CD14-positive monocyte (primary cell): ENCODE measurements at regions not wholly inside any gene's neighbourhood (a gene's known extent, or its start where the extent isn't known, plus 50 kb on each side); places are given as distances from the start of the nearest gene placed in this dataset.

Experiments used
- DNase-seq, 3 donors: peaks; one replicate each; pipeline ENCODE4 v3.0.0-alpha.2; 2011 to 2022
- H2AFZ ChIP-seq: 2 replicates; pipeline ENCODE4 v1.6.0; 2012; ENCODE audit warnings: mild to moderate bottlenecking, low read depth, low read length, inconsistent platforms; ENCODE audit not compliant: insufficient read depth, poor library complexity, severe bottlenecking
- H3K27ac ChIP-seq, 2 donors: 1 replicate in 1 of 2; 2 replicates in 1 of 2; pipeline ENCODE4 v1.5.1; 2012 to 2013; ENCODE audit warnings: low read length in 2 of 2, control low read depth in 1 of 2, inconsistent platforms in 1 of 2, low read depth in 1 of 2, mild to moderate bottlenecking in 1 of 2
- H3K27me3 ChIP-seq, 2 donors: one replicate each; pipeline versions ENCODE4 v1.6.0 to v1.6.1; 2011 to 2013; ENCODE audit warnings: low read length in 2 of 2; ENCODE audit not compliant: control insufficient read depth in 2 of 2, insufficient read depth in 2 of 2
- H3K36me3 ChIP-seq, 2 donors: replicated peaks in 1 of 2; 1 replicate in 1 of 2; 2 replicates in 1 of 2; pipeline versions ENCODE4 v1.5.1 to v1.6.1; 2012 to 2013; ENCODE audit warnings: low read length in 2 of 2, control low read depth in 1 of 2, inconsistent platforms in 1 of 2, mild to moderate bottlenecking in 1 of 2; ENCODE audit not compliant: insufficient read depth in 2 of 2, control insufficient read depth in 1 of 2
- H3K4me1 ChIP-seq, 2 donors: 1 replicate in 1 of 2; 2 replicates in 1 of 2; pipeline versions ENCODE4 v1.5.1 to v1.6.1; 2012 to 2013; ENCODE audit warnings: low read length in 2 of 2, control low read depth in 1 of 2, inconsistent platforms in 1 of 2, mild to moderate bottlenecking in 1 of 2, moderate library complexity in 1 of 2; ENCODE audit not compliant: insufficient read depth in 2 of 2, control insufficient read depth in 1 of 2
- H3K4me2 ChIP-seq: replicated peaks from 2 replicates; pipeline ENCODE3; 2012; ENCODE audit warnings: low read length, moderate library complexity, mild to moderate bottlenecking; ENCODE audit not compliant: poor library complexity, severe bottlenecking; ENCODE audit errors: extremely low read depth
- H3K4me3 ChIP-seq, 3 experiments: fragments of 200-600 bp in 1 of 3; sonication (generic) in 1 of 3; replicated peaks in 1 of 3; 1 replicate in 2 of 3; 2 replicates in 1 of 3; pipeline ENCODE4 v1.5.1; 2011 to 2013; ENCODE audit warnings: low read length in 3 of 3, mild to moderate bottlenecking in 3 of 3, control low read depth in 2 of 3, low read depth in 2 of 3, inconsistent platforms in 1 of 3, moderate library complexity in 1 of 3
- H3K79me2 ChIP-seq: 2 replicates; pipeline ENCODE4 v1.6.0; 2012; ENCODE audit warnings: mild to moderate bottlenecking, control low read depth, inconsistent platforms, low read length, moderate library complexity; ENCODE audit not compliant: insufficient read depth
- H3K9ac ChIP-seq: 2 replicates; pipeline ENCODE4 v1.6.0; 2017; ENCODE audit warnings: low read length, mild to moderate bottlenecking; ENCODE audit not compliant: insufficient read depth, poor library complexity, severe bottlenecking
- H3K9me3 ChIP-seq, 2 donors: replicated peaks in 1 of 2; 1 replicate in 1 of 2; 2 replicates in 1 of 2; pipeline versions ENCODE4 v1.5.1 to v1.6.1; 2012 to 2013; ENCODE audit warnings: low read length in 2 of 2, control low read depth in 1 of 2; ENCODE audit not compliant: control insufficient read depth in 1 of 2, insufficient read depth in 1 of 2
- H4K20me1 ChIP-seq: 2 replicates; pipeline ENCODE4 v1.6.0; 2012; ENCODE audit warnings: mild to moderate bottlenecking, low read length, control low read depth, moderate library complexity; ENCODE audit not compliant: insufficient read depth
- H3K27ac Mint-ChIP-seq, 7 donors: one replicate each; pipeline ENCODE4 v1.8.0; 2020; ENCODE audit warnings: mild to moderate bottlenecking in 7 of 7, mixed read lengths in 7 of 7, moderate library complexity in 6 of 7, inconsistent platforms in 2 of 7
- H3K27me3 Mint-ChIP-seq, 3 donors: one replicate each; pipeline ENCODE4 v1.8.0; 2021 to 2022; ENCODE audit warnings: low read depth in 3 of 3, mild to moderate bottlenecking in 3 of 3, mixed read lengths in 3 of 3, moderate library complexity in 3 of 3, inconsistent platforms in 1 of 3
- H3K36me3 Mint-ChIP-seq, 2 donors: one replicate each; pipeline ENCODE4 v1.8.0; 2020; ENCODE audit warnings: mixed read lengths in 2 of 2, inconsistent platforms in 1 of 2, mild to moderate bottlenecking in 1 of 2
- H3K4me1 Mint-ChIP-seq: one replicate; pipeline ENCODE4 v1.8.0; 2020; ENCODE audit warnings: mild to moderate bottlenecking, mixed read lengths
- H3K4me3 Mint-ChIP-seq, 2 donors: one replicate each; pipeline ENCODE4 v1.8.0; 2020; ENCODE audit warnings: mild to moderate bottlenecking in 2 of 2, mixed read lengths in 2 of 2, moderate library complexity in 1 of 2
- H3K9me3 Mint-ChIP-seq, 7 donors: one replicate each; pipeline ENCODE4 v1.8.0; 2020 to 2022; ENCODE audit warnings: mixed read lengths in 7 of 7, mild to moderate bottlenecking in 6 of 7, moderate library complexity in 6 of 7, inconsistent platforms in 2 of 7
- whole genome bisulfite sequencing: methylation state at CpG from one replicate; pipeline ENCODE4 v1.1.5; 2013; ENCODE audit warnings: missing lambda C conversion rate; ENCODE audit not compliant: insufficient coverage; 5-methylcytosine and 5-hydroxymethylcytosine counted together
- intact Hi-C, 2 donors: fragments of 100-400 bp; cut with micrococcal nuclease; formaldehyde crosslinking; loops; one replicate each; pipeline versions ENCODE4 v1.15.0 to v1.15.1; 2023
- TF ChIP-seq, protein P1 (sequence below): fragments of 200-600 bp; IDR thresholded peaks from one replicate; pipeline ENCODE4 v1.8.0; 2022; ENCODE audit warnings: antibody characterized with exemption, mild to moderate bottlenecking

DNA sequence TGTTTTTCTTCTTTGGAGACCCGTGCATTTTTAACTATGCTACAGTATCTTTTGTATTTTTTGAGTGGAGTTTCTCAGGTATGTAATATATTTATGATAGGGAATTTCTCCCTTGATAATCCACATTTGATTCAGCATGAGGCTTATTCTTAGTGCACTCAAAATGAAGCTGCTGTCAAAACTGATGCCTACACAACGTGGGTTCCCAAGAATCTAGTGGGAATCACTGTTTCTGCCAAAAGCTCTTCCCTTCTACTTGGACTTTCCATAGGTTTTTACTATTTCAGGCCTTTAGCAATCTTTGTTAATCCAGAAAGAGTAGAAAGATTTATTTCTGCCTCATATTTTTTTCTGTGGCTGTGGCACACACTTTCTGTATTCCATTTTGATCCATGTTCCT, 1003.7 kb downstream of the SLITRK5 start:
- H3K9ac ChIP-seq: no peak overlapping the region
- peaks cover 0 to 2% (median 0%) of the 10 kb centered on the region in 3 donors for H3K27me3 Mint-ChIP-seq
- H3K27ac ChIP-seq: no peak overlapping the region
- 100% methylated on average over 1 of the region's 2 CpGs for WGBS
- no peaks in the 10 kb centered on the region for H3K4me1 ChIP-seq
- H3K36me3 Mint-ChIP-seq: no peaks in the 10 kb centered on the region
- TF ChIP-seq, protein P1, sequence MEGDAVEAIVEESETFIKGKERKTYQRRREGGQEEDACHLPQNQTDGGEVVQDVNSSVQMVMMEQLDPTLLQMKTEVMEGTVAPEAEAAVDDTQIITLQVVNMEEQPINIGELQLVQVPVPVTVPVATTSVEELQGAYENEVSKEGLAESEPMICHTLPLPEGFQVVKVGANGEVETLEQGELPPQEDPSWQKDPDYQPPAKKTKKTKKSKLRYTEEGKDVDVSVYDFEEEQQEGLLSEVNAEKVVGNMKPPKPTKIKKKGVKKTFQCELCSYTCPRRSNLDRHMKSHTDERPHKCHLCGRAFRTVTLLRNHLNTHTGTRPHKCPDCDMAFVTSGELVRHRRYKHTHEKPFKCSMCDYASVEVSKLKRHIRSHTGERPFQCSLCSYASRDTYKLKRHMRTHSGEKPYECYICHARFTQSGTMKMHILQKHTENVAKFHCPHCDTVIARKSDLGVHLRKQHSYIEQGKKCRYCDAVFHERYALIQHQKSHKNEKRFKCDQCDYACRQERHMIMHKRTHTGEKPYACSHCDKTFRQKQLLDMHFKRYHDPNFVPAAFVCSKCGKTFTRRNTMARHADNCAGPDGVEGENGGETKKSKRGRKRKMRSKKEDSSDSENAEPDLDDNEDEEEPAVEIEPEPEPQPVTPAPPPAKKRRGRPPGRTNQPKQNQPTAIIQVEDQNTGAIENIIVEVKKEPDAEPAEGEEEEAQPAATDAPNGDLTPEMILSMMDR: no peak
- no peaks in the 10 kb centered on the region for H3K27me3 ChIP-seq
- H4K20me1 ChIP-seq: no peaks in the 10 kb centered on the region
- H2AFZ ChIP-seq: no peak overlapping the region
- DNase-seq: no peak
- no peak overlapping the region for H3K4me3 ChIP-seq
- H3K4me1 Mint-ChIP-seq: no peaks in the 10 kb centered on the region
- no peak overlapping the region for H3K27ac Mint-ChIP-seq
- no peaks in the 10 kb centered on the region for H3K79me2 ChIP-seq
- no peak overlapping the region for H3K4me3 Mint-ChIP-seq
- peaks cover 0 to 8% (median 4%) of the 10 kb centered on the region in 7 donors for H3K9me3 Mint-ChIP-seq
- intact Hi-C loops: no loop called here
- H3K36me3 ChIP-seq: no peaks in the 10 kb centered on the region
- H3K4me2 ChIP-seq: no peak overlapping the region
- H3K9me3 ChIP-seq: no peaks in the 10 kb centered on the region

DNA sequence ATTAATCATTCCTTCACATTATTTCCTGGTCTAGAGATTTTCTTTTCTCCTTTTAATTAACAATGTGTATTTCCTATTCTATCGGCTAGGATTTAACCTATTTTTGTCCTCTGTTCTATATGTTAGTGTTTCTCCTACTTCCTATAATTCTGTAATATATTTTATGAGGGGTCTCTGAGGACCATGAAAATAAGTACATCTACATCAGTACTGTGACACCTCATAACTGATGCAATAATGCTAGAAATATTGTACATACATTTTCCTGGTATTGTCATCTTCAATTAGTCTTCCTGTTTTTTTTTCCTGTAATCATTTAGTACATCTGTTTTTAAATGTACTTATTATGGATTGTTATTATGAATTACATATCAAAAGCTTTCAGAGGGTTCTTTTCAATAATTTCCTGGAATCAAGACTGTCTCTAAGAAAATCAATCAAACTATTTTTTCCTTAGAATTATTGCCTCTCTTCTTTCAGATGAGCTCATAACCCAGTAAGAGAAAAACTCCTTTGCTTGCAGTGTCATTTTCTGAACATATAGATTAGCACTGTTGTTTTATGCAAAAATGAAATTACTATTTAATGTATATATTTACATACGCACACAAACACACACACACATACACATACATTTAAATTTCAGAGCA, 1004.3 kb downstream of the SLITRK5 start:
- no peaks in the 10 kb centered on the region for H3K4me1 Mint-ChIP-seq
- Histone ChIP-seq H3K79me2 (no peaks in the 10 kb centered on the region), H3K27ac (no peak overlapping the region), H2AFZ (no peak overlapping the region), H3K4me2 (no peak overlapping the region), H3K9me3 (no peaks in the 10 kb centered on the region), H3K4me1 (no peaks in the 10 kb centered on the region), H3K27me3 (no peaks in the 10 kb centered on the region), H3K36me3 (no peaks in the 10 kb centered on the region), H4K20me1 (no peaks in the 10 kb centered on the region), H3K4me3 (no peak overlapping the region), H3K9ac (no peak overlapping the region)
- H3K9me3 Mint-ChIP-seq: peaks cover 0 to 8% (median 4%) of the 10 kb centered on the region in 7 donors
- TF ChIP-seq, protein P1: no peak
- peaks cover 0 to 2% (median 0%) of the 10 kb centered on the region in 3 donors for H3K27me3 Mint-ChIP-seq
- H3K4me3 Mint-ChIP-seq: no peak overlapping the region
- DNase-seq: no peak
- no peaks in the 10 kb centered on the region for H3K36me3 Mint-ChIP-seq
- H3K27ac Mint-ChIP-seq: no peak overlapping the region
- intact Hi-C loops: no loop called here
- no CpG with 5 or more reads among the region's 2 CpGs for WGBS
